ENCODE measurements at regions not wholly inside any gene's neighbourhood (a gene's known extent, or its start where the extent isn't known, plus 50 kb on each side); places are given as distances from the start of the nearest gene placed in this dataset.

- no peak overlapping the region for H3K4me3 ChIP-seq
Observed at GRCh38 chr4:183837222-183837621, 67.9 kb upstream of the STOX2 start.

DNA sequence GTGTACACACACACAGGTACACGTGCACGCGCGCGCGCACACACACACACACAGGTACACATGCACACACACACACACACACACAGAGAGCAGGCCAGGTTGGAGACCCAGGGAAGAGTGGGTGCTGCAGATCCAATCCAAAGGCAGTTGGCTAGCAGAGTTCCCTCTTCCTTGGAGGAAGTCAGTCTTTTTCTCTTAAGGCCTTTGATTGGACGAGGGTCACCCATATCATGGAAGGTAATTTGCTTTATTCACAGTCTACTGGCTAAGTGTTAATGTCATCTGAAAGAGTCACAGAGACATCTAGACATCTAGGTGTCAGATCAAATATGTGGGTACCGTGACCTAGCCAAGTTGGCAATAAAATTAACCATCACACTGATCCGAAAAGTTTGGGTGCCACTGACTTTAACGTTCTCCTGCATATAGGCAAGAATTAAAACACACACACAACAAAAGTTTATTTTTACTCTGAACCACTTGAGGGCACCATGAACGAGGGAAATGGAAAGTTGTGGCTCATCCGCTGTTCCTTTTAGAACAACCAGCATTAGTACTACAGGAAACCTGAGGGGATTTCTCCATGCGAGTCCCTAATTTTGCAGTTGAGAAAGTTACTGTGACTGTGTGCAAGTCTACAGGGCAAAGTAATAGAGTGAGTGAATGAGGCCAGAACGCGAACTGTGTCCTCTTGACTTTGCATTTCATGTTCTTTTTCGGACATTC, 66.0 kb upstream of the STOX2 start:
- no peak for DNase-seq (ENCODE audit: low spot score in 2 of 2)
- no peaks in the 10 kb centered on the region for H3K9me3 ChIP-seq
- WGBS, result 62% methylated on average over 16 of the region's 16 CpGs
- no peak overlapping the region for H3K27ac ChIP-seq
- no peak for TF ChIP-seq EP300 (IDR thresholded peaks at IDR 0.05)
- no peak for TF ChIP-seq POLR2AphosphoS5 (IDR thresholded peaks at IDR 0.05)
- TF ChIP-seq, protein P1, sequence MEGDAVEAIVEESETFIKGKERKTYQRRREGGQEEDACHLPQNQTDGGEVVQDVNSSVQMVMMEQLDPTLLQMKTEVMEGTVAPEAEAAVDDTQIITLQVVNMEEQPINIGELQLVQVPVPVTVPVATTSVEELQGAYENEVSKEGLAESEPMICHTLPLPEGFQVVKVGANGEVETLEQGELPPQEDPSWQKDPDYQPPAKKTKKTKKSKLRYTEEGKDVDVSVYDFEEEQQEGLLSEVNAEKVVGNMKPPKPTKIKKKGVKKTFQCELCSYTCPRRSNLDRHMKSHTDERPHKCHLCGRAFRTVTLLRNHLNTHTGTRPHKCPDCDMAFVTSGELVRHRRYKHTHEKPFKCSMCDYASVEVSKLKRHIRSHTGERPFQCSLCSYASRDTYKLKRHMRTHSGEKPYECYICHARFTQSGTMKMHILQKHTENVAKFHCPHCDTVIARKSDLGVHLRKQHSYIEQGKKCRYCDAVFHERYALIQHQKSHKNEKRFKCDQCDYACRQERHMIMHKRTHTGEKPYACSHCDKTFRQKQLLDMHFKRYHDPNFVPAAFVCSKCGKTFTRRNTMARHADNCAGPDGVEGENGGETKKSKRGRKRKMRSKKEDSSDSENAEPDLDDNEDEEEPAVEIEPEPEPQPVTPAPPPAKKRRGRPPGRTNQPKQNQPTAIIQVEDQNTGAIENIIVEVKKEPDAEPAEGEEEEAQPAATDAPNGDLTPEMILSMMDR (IDR thresholded peaks at IDR 0.05), result no peak
- no peak for TF ChIP-seq POLR2A (IDR thresholded peaks at IDR 0.05)
- H3K27me3 ChIP-seq, result no peaks in the 10 kb centered on the region
- no peak overlapping the region for H3K4me3 ChIP-seq
- peaks cover 2% of the 10 kb centered on the region for H3K4me1 ChIP-seq
- H3K36me3 ChIP-seq, result no peaks in the 10 kb centered on the region

More at GRCh38 chr4:183837222-183837621, 67.9 kb upstream of the STOX2 start:
- no peaks in the 10 kb centered on the region for H3K9me3 ChIP-seq
- TF ChIP-seq POLR2AphosphoS5 (IDR thresholded peaks at IDR 0.05) (no peak), POLR2A (IDR thresholded peaks at IDR 0.05) (no peak), EP300 (IDR thresholded peaks at IDR 0.05) (no peak)
- TF ChIP-seq, protein P1 (IDR thresholded peaks at IDR 0.05), result no peak
- WGBS, result 91% methylated on average over 5 of the region's 5 CpGs
- H3K4me1 ChIP-seq, result peaks cover 12% of the 10 kb centered on the region
- no peaks in the 10 kb centered on the region for H3K36me3 ChIP-seq
- DNase-seq (ENCODE audit: low spot score in 2 of 2), result no peak
- H3K27me3 ChIP-seq, result no peaks in the 10 kb centered on the region
- no peak overlapping the region for H3K27ac ChIP-seq

GRCh38 chr4:183840311-183840710, 64.8 kb upstream of the STOX2 start:
- Histone ChIP-seq H3K27ac (no peak overlapping the region), H3K4me1 (no peaks in the 10 kb centered on the region), H3K9me3 (no peaks in the 10 kb centered on the region), H3K27me3 (no peaks in the 10 kb centered on the region), H3K4me3 (no peak overlapping the region), H3K36me3 (no peaks in the 10 kb centered on the region)
- WGBS, result 16% methylated on average over 5 of the region's 5 CpGs
- DNase-seq (ENCODE audit: low spot score in 2 of 2), result no peak
- TF ChIP-seq EP300 (IDR thresholded peaks at IDR 0.05), result no peak
- TF ChIP-seq POLR2AphosphoS5 (IDR thresholded peaks at IDR 0.05), result no peak
- TF ChIP-seq, protein P1 (IDR thresholded peaks at IDR 0.05), result peak; percentile 74 to 80
- no peak for TF ChIP-seq POLR2A (IDR thresholded peaks at IDR 0.05)

- Histone ChIP-seq H3K36me3 (no peaks in the 10 kb centered on the region), H3K27ac (no peak overlapping the region), H3K27me3 (no peaks in the 10 kb centered on the region), H3K4me1 (no peaks in the 10 kb centered on the region), H3K9me3 (no peaks in the 10 kb centered on the region), H3K4me3 (no peak overlapping the region)
- WGBS, result 78% methylated on average over 8 of the region's 8 CpGs
- no peak for DNase-seq (ENCODE audit: low spot score in 2 of 2)
- TF ChIP-seq POLR2AphosphoS5 (IDR thresholded peaks at IDR 0.05) (no peak), EP300 (IDR thresholded peaks at IDR 0.05) (no peak), POLR2A (IDR thresholded peaks at IDR 0.05) (no peak)
- TF ChIP-seq, protein P1 (IDR thresholded peaks at IDR 0.05), result no peak
Observed at GRCh38 chr4:183841001-183841400, 64.1 kb upstream of the STOX2 start.

- Histone ChIP-seq H3K36me3 (no peaks in the 10 kb centered on the region), H3K27ac (no peak overlapping the region), H3K4me1 (no peaks in the 10 kb centered on the region), H3K4me3 (no peak overlapping the region), H3K27me3 (no peaks in the 10 kb centered on the region), H3K9me3 (no peaks in the 10 kb centered on the region)
- TF ChIP-seq, protein P1 (IDR thresholded peaks at IDR 0.05), result no peak
- TF ChIP-seq POLR2A (IDR thresholded peaks at IDR 0.05) (no peak), POLR2AphosphoS5 (IDR thresholded peaks at IDR 0.05) (no peak), EP300 (IDR thresholded peaks at IDR 0.05) (no peak)
- WGBS, result 91% methylated on average over 3 of the region's 3 CpGs
- no peak for DNase-seq (ENCODE audit: low spot score in 2 of 2)
Observed at GRCh38 chr4:183842129-183842528, 63.0 kb upstream of the STOX2 start.
